Stimulated activated CD4-positive, alpha-beta T cell treated with anti-CD3 and anti-CD28 coated beads, Interleukin-12 subunit alpha, Interleukin-12 subunit beta, amount 100 ng/mL, for 4 hours (primary cell): ENCODE measurements at regions not wholly inside any gene's neighbourhood (a gene's known extent, or its start where the extent isn't known, plus 50 kb on each side); places are given as distances from the start of the nearest gene placed in this dataset.

Experiments used
- DNase-seq: peaks from one replicate; pipeline ENCODE4 v3.0.0-alpha.2; 2020

- no peak for DNase-seq
These were observed 259.2 kb upstream of the NOVA1 start for GRCh38 chr14:26856876-26857518.

- no peak for DNase-seq
These were observed 261.6 kb upstream of the NOVA1 start for GRCh38 chr14:26859483-26859882.

GRCh38 chr14:26860111-26860510 lies 262.3 kb upstream of the NOVA1 start:
- DNase-seq, result no peak

GRCh38 chr14:26863736-26864135 lies 265.9 kb upstream of the NOVA1 start:
- DNase-seq, result no peak

- no peak for DNase-seq
These were observed 268.9 kb upstream of the NOVA1 start for GRCh38 chr14:26866721-26867120.

- DNase-seq, result no peak
These were observed 269.4 kb upstream of the NOVA1 start for GRCh38 chr14:26867171-26867757.

- DNase-seq, result no peak
These were observed 272.3 kb upstream of the NOVA1 start for GRCh38 chr14:26870096-26870495.

- no peak for DNase-seq
These were observed 273.1 kb upstream of the NOVA1 start for GRCh38 chr14:26870722-26871617.

- no peak for DNase-seq
These were observed 274.9 kb upstream of the NOVA1 start for GRCh38 chr14:26872515-26873361.

GRCh38 chr14:26873362-26873960 lies 275.6 kb upstream of the NOVA1 start:
- no peak for DNase-seq

- DNase-seq, result no peak
These were observed 290.0 kb upstream of the NOVA1 start for GRCh38 chr14:26887847-26888246.

- DNase-seq, result no peak
These were observed 290.8 kb upstream of the NOVA1 start for GRCh38 chr14:26888592-26888991.

GRCh38 chr14:26896447-26896846 lies 298.6 kb upstream of the NOVA1 start:
- no peak for DNase-seq

- DNase-seq, result no peak
These were observed 299.4 kb upstream of the NOVA1 start for GRCh38 chr14:26897196-26897595.

- no peak for DNase-seq
These were observed 307.4 kb upstream of the NOVA1 start for GRCh38 chr14:26905229-26905628.

- DNase-seq, result no peak
These were observed 316.0 kb upstream of the NOVA1 start for GRCh38 chr14:26913786-26914185.

- DNase-seq, result no peak
These were observed 319.3 kb upstream of the NOVA1 start for GRCh38 chr14:26917086-26917485.

GRCh38 chr14:26925876-26926584 lies 328.2 kb upstream of the NOVA1 start:
- DNase-seq, result no peak

GRCh38 chr14:26926585-26926984 lies 328.8 kb upstream of the NOVA1 start:
- no peak for DNase-seq

- no peak for DNase-seq
These were observed 330.2 kb upstream of the NOVA1 start for GRCh38 chr14:26928019-26928418.

- DNase-seq, result no peak
These were observed 331.5 kb upstream of the NOVA1 start for GRCh38 chr14:26929361-26929760.

- no peak for DNase-seq
These were observed 332.7 kb upstream of the NOVA1 start for GRCh38 chr14:26930576-26930975.
